ENCODE measurements at regions not wholly inside any gene's neighbourhood (a gene's known extent, or its start where the extent isn't known, plus 50 kb on each side); places are given as distances from the start of the nearest gene placed in this dataset.

DNA sequence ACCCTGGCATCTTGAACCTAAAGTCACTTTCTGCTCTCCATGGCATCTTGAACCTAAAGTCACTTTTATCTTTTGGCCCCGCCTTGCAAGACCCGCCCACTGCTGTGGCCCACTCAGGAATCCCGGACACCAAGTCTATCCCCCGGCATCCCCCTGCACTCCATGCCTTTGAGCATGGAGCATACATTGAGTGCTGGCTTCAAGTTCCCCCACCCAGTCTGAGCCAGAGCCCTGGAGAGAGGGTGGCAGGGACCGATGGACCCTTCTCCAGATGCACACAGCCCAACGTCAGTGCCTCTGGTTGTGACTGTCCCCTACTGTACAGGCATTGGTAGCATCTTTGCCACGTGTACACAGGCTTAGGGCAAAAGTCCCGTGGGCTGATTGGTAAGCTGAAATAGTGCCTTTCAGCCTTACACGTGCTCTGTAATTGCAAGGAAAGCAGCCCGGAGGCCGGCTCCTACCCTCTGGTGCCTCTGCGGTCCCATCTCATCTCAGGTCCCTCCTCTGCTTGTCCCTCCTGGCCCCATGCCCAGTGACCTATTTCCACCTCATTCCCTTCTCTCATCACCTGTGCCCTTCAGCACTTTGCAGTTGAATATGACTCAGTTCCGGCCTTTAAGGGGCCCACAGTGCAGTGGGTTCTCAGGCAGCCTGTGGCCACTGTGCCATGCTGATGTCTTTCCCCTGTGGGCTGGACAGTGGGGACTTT is 154.0 kb downstream of the INHBB start (continued):
- TF ChIP-seq, protein P1, sequence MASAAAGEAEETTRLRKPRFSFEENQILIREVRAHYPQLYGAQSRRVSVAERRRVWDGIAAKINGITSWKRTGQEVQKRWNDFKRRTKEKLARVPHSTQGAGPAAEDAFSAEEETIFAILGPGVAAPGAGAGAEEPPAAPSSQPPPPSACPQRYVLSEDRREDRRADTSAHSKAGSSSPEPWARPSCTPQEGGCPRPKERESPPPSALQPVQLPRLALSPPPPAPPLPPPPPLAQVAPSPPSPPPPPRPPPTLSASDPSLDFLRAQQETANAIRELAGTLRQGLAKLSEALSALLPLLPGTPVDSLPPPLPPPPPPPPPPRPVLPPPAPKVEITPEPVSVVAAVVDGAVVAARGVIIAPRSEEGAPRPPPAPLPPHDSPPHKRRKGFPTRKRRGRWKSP (CRISPR knock-in tag; IDR thresholded peaks at IDR 0.05) = no peak
- TF ChIP-seq U2AF2 (IDR thresholded peaks at IDR 0.05; ENCODE audit: low read depth, low read length) (no peak), ATF7 (IDR thresholded peaks at IDR 0.05) (no peak), ATF7 (CRISPR knock-in tag; IDR thresholded peaks at IDR 0.05) (0 out of 2 replicates have a peak, but pooled peaks have one; percentile 37), CBFB (CRISPR knock-in tag; IDR thresholded peaks at IDR 0.05) (0 out of 2 replicates have a peak, but pooled peaks have one; percentile 12), ZBTB7A (CRISPR knock-in tag; IDR thresholded peaks at IDR 0.05) (no peak), MAFK (conservative IDR thresholded peaks at IDR 0.05 in 1 of 2, IDR thresholded peaks at IDR 0.05 in 1 of 2; ENCODE audit: low read length in 2 of 2) (no peak), MIER3 (CRISPR knock-in tag; IDR thresholded peaks at IDR 0.05; ENCODE audit: borderline replicate concordance) (peak; percentile 58; the same call in 1 of the 2 replicates), ZNF501 (CRISPR knock-in tag; IDR thresholded peaks at IDR 0.05) (peak; percentile 44; the same call in 1 of the 2 replicates), PCBP2 (optimal IDR thresholded peaks at IDR 0.05; ENCODE audit: low read depth, low read length, poor library complexity, severe bottlenecking) (no peak), KLF13 (CRISPR knock-in tag; IDR thresholded peaks at IDR 0.05) (no peak), GABPB1 (CRISPR knock-in tag; IDR thresholded peaks at IDR 0.05) (peak; percentile 55), ATM (IDR thresholded peaks at IDR 0.05; ENCODE audit: borderline replicate concordance) (no peak), SOX5 (CRISPR knock-in tag; IDR thresholded peaks at IDR 0.05; ENCODE audit: borderline replicate concordance) (peak; percentile 18; the same call in 1 of the 2 replicates), CREB1 (IDR thresholded peaks at IDR 0.05) (peak; percentile 50; the same call in 1 of the 2 replicates), CREB1 (CRISPR knock-in tag; IDR thresholded peaks at IDR 0.05) (0 out of 2 replicates have a peak, but pooled peaks have one; percentile 64), ZNF253 (CRISPR knock-in tag; IDR thresholded peaks at IDR 0.05; ENCODE audit: borderline replicate concordance) (peak; percentile 25; the same call in 1 of the 2 replicates), ZNF225 (CRISPR knock-in tag; IDR thresholded peaks at IDR 0.05) (no peak), TCF7L2 (IDR thresholded peaks at IDR 0.05; ENCODE audit: low read depth, low read length) (no peak), SMYD3 (CRISPR knock-in tag; IDR thresholded peaks at IDR 0.05) (no peak), SPEN (CRISPR knock-in tag; IDR thresholded peaks at IDR 0.05; ENCODE audit: low read depth) (no peak), SP140L (CRISPR knock-in tag; IDR thresholded peaks at IDR 0.05; ENCODE audit: borderline replicate concordance) (no peak), AGO2 (optimal IDR thresholded peaks at IDR 0.05; ENCODE audit: low read depth, low read length) (no peak), NR2F2 (IDR thresholded peaks at IDR 0.05; ENCODE audit: borderline replicate concordance, low read depth) (no peak), CBX1 (IDR thresholded peaks at IDR 0.05; ENCODE audit: low read depth) (no peak), ZNF180 (CRISPR knock-in tag; IDR thresholded peaks at IDR 0.05; ENCODE audit: borderline replicate concordance, low read depth) (no peak), ZFY (CRISPR knock-in tag; IDR thresholded peaks at IDR 0.05) (peak; percentile 26; the same call in 1 of the 2 replicates), XRCC5 (optimal IDR thresholded peaks at IDR 0.05; ENCODE audit: low read length) (peak; percentile 53)
- TF ChIP-seq, protein P2, sequence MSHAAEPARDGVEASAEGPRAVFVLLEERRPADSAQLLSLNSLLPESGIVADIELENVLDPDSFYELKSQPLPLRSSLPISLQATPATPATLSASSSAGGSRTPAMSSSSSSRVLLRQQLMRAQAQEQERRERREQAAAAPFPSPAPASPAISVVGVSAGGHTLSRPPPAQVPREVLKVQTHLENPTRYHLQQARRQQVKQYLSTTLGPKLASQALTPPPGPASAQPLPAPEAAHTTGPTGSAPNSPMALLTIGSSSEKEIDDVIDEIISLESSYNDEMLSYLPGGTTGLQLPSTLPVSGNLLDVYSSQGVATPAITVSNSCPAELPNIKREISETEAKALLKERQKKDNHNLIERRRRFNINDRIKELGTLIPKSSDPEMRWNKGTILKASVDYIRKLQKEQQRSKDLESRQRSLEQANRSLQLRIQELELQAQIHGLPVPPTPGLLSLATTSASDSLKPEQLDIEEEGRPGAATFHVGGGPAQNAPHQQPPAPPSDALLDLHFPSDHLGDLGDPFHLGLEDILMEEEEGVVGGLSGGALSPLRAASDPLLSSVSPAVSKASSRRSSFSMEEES (CRISPR knock-in tag; IDR thresholded peaks at IDR 0.05) = peak; percentile 48; the same call in 1 of the 2 replicates
- TF ChIP-seq, protein P3, sequence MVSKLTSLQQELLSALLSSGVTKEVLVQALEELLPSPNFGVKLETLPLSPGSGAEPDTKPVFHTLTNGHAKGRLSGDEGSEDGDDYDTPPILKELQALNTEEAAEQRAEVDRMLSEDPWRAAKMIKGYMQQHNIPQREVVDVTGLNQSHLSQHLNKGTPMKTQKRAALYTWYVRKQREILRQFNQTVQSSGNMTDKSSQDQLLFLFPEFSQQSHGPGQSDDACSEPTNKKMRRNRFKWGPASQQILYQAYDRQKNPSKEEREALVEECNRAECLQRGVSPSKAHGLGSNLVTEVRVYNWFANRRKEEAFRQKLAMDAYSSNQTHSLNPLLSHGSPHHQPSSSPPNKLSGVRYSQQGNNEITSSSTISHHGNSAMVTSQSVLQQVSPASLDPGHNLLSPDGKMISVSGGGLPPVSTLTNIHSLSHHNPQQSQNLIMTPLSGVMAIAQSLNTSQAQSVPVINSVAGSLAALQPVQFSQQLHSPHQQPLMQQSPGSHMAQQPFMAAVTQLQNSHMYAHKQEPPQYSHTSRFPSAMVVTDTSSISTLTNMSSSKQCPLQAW (CRISPR knock-in tag; IDR thresholded peaks at IDR 0.05) = 0 out of 2 replicates have a peak, but pooled peaks have one; percentile 59
